HuH-7.5 (cell line): ENCODE measurements at regions not wholly inside any gene's neighbourhood (a gene's known extent, or its start where the extent isn't known, plus 50 kb on each side); places are given as distances from the start of the nearest gene placed in this dataset.
"Not testable (repeated sequence)": the region's sequence is repeated elsewhere in the genome, so short reads cannot be mapped to it uniquely, and the experiment has no call there.

Source experiments
- DNase-seq: peaks from one replicate; pipeline ENCODE4 v3.0.0; 2011; ENCODE audit warnings: low spot score

DNA sequence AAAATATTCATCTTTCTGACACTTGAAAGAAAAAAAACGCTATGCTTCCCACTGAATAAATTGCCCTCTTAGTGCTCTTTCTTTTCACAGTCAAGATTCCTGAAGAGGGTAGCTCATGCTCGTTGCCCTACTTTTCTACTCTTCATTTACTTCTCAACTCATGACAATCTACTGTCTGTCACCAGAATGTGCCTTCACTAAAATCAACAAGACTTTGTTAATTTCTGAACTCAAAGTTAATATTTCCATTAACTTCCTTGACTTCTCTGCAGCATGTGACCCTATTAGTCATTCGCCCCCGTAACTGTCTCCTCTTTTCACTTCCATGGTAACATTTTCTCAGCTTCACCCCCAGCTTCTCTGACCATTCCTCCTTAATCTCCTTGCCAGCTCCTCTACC lies 98.9 kb upstream of the MAPRE2 start:
- DNase-seq = no peak

DNA sequence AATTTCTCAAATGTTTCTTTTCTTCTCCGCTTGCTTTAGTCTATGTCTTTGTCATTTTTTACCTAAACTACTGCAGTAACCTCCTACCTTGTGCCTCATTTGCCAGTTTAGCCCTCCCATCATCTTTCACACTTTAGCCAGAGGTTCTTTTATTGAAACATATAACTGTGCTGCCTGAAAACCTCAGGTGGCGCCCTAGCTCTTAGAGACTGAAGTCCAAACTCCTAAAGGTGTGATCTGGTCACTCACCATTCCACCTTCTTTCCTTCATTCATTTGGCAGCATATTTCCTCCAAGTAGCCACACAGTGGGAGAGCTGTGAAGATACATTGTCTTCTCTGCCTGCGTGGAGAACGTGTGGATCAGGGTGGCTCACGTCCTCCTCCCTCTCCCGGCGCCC lies 98.2 kb upstream of the MAPRE2 start:
- DNase-seq = no peak

DNA sequence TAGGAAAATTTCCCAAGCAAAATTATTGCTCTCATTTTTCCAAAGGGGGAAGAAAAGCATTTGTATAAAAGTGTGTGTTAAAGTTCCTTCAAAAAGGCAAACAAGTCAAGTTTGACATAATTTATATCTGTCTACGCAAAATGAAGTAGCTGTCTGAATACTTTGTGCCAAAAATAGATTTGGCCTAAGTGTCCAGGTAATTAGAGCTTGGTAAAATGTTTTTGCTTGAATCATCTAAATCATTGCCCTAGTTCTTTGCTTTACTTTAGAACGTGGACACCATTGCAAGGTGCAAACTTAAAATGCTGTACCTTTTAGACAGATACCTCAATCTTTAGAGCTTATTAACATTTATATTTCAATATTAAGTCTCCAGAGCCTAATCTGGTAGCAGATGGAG lies 97.6 kb upstream of the MAPRE2 start:
- DNase-seq = no peak

DNA sequence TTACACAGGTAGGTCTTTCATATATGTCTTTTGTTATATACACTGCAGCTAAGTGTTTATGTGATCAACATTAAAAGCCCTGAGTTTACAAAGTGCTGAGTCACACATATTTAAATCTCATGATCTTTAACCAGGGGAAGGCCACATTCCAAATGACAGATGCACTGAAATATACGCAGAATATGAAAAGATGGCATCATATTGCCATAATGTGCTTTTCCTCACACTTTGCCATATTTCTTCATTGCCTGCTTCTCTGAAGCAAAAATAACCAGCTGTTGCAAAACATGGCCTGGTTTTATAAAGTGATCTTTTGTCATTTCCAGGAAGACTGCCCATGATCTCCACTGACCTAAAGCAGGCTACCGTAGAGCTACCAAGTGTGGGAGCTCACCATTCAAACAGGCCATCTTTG lies 93.5 kb upstream of the MAPRE2 start:
- DNase-seq = no peak

DNA sequence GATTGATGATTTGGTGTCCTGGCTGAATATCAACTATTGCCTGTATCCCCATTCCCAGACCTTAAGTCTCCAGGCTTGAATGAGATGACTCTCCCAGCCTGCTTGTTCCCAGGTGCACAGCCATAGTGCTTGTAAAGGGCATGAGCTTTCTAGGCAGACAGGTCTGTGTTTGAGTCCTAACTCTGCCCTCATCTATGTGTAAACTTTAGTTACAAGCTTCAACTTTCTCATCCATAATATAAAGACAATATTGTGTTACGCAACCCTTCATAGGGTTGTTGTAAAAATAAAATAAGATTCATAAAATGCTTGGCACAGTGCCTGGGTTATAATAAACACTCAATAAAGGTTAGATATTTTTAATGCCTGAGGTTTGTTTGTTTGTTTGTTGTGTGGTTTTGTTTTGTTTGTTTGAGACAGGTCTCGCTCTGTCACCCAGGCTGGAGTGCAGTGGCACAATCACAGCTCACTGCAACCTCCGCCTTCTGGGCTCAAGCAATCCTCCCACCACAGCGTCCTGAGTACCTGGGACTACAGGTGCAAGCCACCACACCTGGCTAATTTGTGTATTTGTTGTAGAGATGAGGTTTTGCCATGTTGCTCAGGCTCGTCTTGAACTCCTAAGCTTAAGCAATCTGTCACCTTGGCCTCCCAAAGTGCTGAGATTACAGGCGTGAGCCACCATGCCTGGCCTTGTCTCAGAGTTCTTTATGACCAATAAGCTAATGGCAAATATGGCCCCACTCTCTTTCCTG lies 89.4 kb upstream of the MAPRE2 start:
- no peak for DNase-seq

DNA sequence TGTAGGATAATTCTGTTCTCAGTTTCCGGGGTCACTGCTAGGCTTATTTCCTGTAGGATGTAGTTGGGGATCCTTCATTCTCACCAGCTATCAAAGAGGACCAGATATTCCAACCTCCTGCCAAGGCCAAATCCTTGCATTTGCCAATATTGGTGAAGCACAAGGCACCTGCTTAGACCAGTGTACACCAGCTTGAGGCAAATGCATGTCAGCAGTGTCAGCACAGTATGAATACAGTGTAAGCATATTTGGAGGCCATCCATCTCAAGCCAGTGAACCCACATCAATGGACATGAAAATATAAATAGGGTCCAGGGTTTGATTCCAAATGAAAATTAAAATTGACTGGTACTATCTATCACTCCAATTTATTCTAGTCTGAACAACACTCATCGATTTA lies 88.0 kb upstream of the MAPRE2 start:
- no peak for DNase-seq

DNA sequence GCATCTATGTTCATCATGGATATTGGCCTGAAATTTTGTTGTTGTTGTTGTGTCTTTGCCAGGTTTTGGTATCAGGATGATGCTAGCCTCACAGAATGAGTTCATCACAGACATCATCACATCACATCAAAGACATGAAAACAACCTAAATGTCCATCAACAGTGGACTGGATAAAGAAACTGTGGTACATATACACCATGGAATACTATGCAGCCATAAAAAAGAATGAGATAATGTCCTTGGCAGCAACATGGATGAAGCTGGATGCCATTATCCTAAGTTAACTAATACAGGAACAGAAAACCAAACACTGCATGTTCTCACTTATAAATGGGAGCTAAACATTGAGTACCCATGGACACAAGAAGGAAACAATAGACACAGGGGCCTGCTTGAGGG lies 85.7 kb upstream of the MAPRE2 start:
- DNase-seq = not testable (repeated sequence)

DNA sequence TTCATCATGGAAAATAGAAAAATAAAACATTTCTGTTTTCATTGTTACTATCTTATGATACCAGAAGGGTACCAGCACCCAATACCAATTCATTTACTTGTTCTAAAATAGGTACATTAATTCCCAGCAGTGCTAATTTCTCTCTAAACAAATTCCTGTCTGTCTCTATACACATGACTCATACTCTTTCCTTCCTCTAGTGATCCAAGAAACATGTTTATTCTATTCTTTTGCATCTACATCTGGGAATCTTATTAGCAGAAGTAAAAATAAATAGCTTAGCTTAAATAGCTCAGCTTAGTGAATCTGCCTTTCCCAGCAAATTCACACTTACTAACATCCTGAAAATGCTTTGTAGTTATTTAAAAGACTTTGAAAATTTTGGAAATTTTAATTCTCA lies 84.5 kb upstream of the MAPRE2 start:
- no peak for DNase-seq

DNA sequence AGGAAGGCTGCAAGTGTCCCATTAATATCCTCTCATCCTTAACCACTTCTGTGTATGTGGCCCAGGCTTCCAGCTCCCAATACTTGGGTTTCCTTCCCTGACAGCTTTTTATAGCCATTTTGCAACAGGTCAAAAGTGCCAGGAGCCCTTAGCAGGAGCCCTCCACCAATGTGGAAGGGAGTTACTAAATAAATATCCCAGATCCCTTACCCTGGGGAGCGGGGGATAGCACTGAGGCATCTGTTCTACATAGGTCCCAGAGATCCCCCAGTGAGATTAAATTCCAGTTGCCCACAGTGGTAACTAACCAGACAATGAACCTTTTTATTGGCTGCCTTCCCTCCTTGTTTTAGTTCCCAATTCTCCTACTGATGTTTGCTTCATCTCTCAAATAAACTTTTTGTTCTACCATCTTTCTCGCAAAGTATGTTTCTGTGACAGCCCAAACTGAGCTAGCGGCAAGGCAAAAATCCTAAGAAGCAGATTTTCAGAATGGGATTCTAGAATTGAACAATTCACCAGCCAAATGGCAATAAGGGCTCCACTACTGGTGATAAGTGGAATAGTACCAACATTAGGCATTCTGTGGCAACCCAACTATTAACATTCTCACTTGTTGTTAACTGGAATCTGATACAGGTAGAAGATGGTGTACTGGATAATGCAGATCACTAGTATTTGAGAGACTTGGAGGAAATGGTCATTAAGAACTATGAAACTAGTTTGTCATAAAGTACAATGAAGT lies 83.9 kb upstream of the MAPRE2 start:
- no peak for DNase-seq

DNA sequence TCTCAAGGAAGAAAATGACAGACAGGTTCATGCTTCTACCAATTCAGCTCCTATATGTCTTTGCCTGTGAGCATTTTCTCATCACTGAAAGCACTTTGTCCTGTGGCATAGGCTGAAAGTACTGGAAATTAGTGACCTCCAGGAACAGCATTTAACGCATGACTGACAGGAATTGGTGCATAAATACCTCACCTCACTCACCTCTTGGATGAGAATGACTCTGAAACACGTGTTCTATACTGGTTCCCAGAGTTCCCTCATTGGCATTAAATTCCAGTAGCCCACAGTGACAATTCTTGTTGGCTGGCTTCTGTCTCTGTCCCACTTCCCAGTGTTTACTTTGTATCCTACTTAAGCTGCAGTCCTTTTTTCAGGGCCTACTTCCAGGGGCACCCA lies 83.4 kb upstream of the MAPRE2 start:
- DNase-seq = no peak

DNA sequence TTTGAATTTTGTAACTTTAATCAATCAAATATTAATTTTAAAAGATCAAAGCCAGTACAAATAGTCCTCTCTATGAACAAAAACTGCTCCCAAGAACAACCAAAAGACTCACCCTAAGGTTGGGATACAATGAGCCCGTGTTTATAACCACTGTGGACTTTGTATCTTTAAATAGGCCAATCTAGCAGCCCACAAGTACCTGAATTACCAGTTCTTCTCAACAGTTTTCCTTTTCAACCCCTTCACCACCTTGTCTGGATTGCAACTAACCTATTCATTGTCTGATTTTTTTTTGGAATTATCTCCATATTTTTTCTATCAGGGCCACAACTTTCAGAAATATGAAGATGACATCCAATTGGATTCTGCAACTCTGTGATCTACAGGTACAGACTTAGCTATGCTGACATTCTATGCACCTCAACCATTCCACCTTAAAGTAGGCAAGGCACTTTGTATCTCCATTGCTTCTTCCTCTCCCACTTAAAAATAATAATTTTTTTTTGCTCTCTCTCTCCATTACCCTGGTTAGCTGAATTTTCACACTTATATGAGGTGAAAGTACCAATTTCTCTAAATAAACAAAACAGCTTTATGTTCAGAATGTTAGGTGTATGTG lies 81.9 kb upstream of the MAPRE2 start:
- DNase-seq = no peak

DNA sequence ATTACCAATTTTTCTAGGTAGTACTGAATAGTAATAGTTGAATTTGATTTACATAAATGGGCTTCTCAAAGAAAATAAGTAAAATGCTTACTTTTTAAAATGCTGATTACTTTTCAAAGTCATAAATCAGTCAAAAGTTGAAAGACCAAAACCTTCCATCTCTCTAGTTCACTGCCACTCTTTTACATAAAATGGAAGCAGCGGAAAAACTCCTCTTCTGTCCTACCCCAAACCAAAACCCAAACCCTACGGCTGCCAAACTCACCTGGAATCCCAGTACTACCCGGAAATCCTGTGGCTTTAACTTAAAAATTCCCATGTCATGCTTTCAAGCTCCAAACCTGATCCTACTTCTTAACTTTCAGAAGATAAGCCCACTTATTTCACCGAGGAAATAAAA lies 81.2 kb upstream of the MAPRE2 start:
- DNase-seq = no peak

DNA sequence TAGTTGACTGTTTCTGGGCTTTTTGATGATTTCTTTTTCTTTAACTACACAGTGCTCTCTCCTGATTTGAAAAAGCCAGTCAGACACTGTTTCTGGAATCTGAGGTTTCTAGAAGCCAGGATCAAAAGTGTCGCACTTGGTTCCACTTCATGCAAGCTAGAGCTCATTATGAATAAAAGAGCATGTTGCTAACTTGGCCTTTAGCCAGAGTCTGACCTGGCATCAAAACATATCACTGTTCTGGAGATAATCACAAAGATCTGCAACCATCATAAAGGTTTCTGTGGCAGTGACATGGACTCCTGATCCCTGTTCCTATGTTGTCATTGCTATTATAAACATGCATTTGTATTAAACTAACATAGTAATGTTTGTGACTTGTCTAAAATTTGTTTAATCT lies 76.1 kb upstream of the MAPRE2 start:
- no peak for DNase-seq

DNA sequence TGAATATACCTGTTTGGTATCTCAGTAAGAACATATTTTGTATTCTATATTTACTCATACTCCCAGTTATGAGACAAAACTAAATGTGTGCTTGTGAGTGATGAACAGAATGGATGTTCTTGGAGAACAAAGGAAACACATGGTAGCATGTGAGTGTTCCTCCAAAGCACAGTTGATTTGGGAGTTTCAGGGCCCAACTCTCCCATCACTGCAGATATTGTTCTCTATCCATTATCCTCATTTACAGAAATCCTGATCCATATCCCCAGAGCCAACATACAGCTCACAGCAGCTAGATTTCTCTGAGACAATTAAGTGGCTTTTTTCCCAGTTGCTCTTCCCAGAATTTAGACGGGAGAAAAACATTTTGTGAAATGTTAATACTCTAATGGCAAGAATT lies 75.6 kb upstream of the MAPRE2 start:
- no peak for DNase-seq

DNA sequence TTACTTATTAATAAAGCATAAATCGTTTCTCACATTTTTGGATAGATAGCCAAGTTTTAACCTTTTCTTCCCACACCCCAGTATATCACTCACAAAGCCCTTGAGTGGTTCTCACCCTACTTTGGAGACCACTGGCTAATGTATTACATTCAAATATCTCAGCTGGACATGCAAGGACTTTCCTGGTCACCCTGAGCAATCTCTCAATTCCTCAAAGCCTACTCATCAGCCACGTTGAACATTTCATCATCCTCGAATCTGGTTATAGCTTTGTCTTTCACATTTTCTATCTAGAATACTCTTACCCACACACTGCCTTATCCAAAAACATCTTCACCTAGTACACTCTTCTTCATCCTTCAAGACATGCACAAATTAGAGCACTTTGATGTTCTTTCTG lies 71.1 kb upstream of the MAPRE2 start:
- no peak for DNase-seq

DNA sequence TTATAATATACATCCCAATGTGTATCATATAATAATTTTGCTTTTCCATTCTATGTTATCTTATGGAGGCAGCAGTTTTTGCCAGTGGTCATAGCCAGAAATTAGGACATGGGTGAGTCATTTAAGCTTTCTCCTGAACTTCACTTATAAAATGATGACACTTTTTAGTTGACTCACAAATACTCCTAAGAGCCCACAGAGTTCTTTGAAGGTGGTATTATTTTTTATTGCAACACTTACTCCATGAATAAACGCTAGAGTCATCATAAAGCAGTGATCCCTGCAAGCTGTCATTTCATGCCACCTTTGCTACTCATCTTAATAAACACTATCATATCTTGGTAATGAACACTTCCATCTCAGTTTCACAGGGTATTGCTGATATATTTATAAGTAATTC lies 69.9 kb upstream of the MAPRE2 start:
- DNase-seq = no peak

DNA sequence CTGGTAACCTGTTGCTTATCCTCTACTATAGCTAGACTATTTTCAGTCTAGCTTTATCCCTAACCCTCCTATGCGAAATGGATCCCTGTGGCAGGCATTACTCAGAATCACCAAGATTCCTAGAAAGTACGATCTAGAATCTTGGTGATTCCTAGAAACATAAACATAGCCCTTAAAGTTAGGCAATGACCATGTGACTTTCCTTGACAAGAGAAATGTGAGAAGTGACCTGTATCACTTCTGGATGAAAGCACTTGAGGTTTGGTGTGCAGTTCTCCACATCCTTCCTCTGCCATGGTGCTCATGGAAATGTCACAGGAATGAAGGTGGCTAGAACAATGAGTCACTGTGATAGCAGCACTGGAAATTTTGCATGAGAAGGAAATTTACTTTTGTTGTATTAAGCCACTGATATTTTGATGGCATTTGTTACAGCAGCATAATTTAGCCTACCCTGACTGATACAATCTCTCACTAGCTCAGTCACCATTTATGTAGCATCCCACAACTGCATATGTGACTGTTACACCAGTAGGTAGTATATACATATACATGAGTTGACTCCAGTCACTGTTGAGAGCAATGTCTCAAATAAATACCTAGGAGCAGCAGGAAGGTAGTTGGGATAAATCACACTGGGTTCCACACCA lies 68.3 kb upstream of the MAPRE2 start:
- no peak for DNase-seq

DNA sequence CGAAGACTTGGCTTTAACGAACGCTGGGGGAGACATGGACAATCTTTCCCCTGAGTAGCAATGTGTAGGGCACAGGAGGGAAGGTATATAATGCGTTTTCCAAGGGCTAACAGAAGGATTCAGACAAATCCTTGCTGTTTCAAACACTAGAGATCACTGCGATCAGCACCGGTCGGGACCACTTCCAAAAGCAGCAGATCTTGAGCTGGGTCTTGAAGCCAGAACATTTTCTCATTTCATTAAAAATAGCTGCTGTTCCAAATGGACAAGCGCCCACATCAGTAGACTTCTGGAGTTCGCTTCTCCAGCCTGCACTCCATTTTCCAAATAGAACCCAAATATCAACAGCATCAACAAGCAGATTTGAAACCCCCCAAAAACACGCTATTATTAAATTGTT lies 65.1 kb upstream of the MAPRE2 start:
- no peak for DNase-seq

DNA sequence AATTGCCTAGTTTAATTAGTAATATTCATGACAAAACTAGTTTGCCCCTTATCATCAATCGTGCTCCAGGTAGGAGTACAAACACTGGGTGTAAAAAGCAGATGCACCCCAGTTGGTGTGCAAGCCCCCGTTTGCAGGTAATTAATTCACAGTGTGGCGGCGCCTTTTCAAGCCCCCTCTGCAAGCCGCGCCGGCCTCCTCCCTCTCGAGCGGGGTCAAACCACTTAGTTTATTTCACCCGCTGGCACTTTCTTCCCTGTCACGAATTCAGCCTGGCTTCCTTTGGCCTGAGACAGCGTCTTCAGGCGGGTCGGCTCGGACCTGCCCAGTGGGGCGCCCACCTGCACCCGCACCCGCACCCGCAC lies 64.7 kb upstream of the MAPRE2 start:
- DNase-seq = no peak

DNA sequence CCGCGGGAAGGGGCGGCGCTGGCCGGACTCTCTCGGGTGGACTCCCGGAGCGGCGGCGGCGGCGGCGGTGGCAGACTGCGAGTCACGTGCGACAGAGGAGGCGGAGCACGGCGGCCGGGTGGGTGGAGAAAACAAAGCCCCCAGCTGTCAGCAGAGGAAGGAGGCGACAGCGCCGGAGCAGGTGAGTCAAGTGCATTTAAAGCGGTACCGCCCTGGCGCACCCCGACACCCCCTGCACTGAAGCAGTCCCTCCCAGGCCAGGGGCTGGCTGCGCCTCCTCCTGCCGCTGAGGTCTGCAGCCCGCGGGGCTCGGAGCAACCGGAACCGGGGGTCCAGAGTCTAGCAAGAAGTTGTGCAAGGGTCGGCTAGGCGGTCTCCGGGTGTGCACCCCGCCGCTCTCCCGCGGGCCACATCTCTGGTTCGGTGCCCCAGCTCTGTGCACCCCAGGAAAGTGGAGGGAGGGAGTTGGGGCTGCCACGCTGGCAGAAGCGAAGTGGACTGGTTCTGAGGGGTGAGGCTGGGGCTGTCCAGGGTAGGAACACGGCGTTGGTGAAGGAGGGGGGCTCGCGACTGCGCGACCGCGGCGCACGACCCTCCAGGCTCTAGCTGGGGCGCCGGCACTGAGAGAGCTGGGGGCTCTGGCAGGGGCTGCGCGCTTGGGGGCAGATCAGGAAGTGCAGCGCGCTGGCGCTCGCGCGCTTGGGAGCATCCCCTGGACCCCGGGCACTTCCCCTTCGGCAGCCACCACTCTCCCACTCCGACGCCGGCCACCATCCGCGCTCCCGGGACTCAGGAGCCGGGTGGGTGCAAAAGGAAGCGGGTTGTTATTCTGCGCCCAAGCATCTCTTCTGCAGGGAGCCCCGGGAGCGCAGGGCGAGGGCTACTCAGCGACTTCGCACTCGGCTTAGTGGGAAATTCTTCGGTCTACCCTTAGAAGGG lies 64.0 kb upstream of the MAPRE2 start:
- DNase-seq = peak; percentile 54

DNA sequence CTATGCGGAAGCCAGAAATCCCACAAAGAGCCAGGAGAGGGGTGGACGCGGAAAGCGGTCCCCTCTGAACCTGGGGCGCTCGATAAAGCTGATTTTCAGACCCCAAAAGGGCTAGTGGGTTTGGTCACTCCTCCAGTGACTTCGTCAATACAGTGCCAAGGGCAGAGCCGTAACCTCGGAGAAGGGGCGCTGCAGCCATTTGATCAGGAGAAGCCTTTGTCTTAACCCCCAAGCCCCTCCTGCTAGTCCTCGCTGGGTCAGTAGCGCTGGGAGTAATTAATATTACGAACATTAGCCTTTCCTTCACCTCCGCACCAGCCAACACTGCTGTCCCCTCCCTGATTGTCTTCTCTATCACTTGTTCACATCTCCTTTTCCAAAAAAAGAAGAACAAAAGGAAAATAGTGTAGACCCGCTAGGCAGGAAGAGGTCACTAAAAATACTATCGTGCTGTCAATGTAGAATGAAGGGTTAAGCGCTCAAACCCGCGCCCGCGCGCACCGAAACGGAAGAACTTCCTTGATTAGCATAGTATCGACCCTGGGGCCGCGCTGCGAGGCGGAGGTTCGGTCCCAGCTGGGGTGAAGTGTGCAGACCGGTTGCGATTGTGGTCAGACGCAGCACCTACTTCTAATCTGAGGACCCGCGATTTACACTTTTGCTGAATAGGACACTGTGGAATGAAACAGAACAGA lies 63.2 kb upstream of the MAPRE2 start:
- no peak for DNase-seq
